ENCODE measurements at regions not wholly inside any gene's neighbourhood (a gene's known extent, or its start where the extent isn't known, plus 50 kb on each side); places are given as distances from the start of the nearest gene placed in this dataset.

GRCh38 chr20:60990061-60990460 lies 262.0 kb upstream of the CDH4 start:
- H3K4me3 ChIP-seq (ENCODE audit: low read length), result no peak overlapping the region
- no peak for TF ChIP-seq CTCF (conservative IDR thresholded peaks at IDR 0.05; ENCODE audit: low read length)
- DNase-seq (ENCODE audit: low read depth), result no peak

- no peak for DNase-seq (ENCODE audit: low read depth)
- H3K4me3 ChIP-seq (ENCODE audit: low read length), result no peak overlapping the region
- TF ChIP-seq CTCF (conservative IDR thresholded peaks at IDR 0.05; ENCODE audit: low read length), result no peak
These were observed 261.4 kb upstream of the CDH4 start for GRCh38 chr20:60990643-60991042.

GRCh38 chr20:60993433-60994044 lies 258.5 kb upstream of the CDH4 start:
- H3K4me3 ChIP-seq (ENCODE audit: low read length), result no peak overlapping the region
- no peak; the same call in 1 of the 2 replicates for TF ChIP-seq CTCF (conservative IDR thresholded peaks at IDR 0.05; ENCODE audit: low read length)
- DNase-seq (ENCODE audit: low read depth), result no peak

DNA sequence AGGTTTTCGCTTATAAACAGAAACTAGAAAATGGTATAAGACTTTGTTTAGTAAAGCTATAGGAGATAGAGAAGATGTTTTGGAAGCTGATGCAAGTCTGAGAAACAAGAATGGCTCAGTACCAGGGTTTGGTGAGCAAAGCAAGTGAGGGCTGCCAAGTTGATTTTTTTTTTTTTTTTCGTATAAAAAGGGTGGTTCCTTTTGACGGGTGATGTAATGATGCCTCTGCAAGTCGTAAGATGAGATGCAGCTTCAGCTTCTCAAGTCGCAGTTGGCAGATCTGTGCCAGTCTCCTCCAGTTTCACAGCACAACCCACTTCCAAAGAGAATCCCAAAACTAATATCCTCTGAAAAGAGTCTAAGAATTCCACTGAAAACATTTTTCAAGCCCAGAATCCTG lies 252.8 kb upstream of the CDH4 start:
- H3K4me3 ChIP-seq (ENCODE audit: low read length), result no peak overlapping the region
- DNase-seq (ENCODE audit: low read depth), result peak; percentile 51
- TF ChIP-seq CTCF (conservative IDR thresholded peaks at IDR 0.05; ENCODE audit: low read length), result no peak

- DNase-seq (ENCODE audit: low read depth), result no peak
These were observed 250.0 kb upstream of the CDH4 start for GRCh38 chr20:61002090-61002489.

GRCh38 chr20:61014491-61014890 lies 237.6 kb upstream of the CDH4 start:
- TF ChIP-seq CTCF (conservative IDR thresholded peaks at IDR 0.05; ENCODE audit: low read length), result no peak
- H3K4me3 ChIP-seq (ENCODE audit: low read length), result no peak overlapping the region
- DNase-seq (ENCODE audit: low read depth), result no peak

More at GRCh38 chr20:61002090-61002489, 250.0 kb upstream of the CDH4 start:
- no peak overlapping the region for H3K4me3 ChIP-seq (ENCODE audit: low read length)
- no peak for TF ChIP-seq CTCF (conservative IDR thresholded peaks at IDR 0.05; ENCODE audit: low read length)

- TF ChIP-seq CTCF (conservative IDR thresholded peaks at IDR 0.05; ENCODE audit: low read length), result no peak
- no peak overlapping the region for H3K4me3 ChIP-seq (ENCODE audit: low read length)
These were observed 236.5 kb upstream of the CDH4 start for GRCh38 chr20:61015602-61016001.

More at GRCh38 chr20:61015602-61016001, 236.5 kb upstream of the CDH4 start:
- no peak for DNase-seq (ENCODE audit: low read depth)

All from AG10803 (cell line).